ENCODE measurements at regions not wholly inside any gene's neighbourhood (a gene's known extent, or its start where the extent isn't known, plus 50 kb on each side); places are given as distances from the start of the nearest gene placed in this dataset.

GRCh38 chr13:22114630-22115311, 443.9 kb downstream of the FGF9 start:
- H3K9me3 ChIP-seq: no peaks in the 10 kb centered on the region
- H3K27ac ChIP-seq: no peak overlapping the region
- TF ChIP-seq, protein P1, sequence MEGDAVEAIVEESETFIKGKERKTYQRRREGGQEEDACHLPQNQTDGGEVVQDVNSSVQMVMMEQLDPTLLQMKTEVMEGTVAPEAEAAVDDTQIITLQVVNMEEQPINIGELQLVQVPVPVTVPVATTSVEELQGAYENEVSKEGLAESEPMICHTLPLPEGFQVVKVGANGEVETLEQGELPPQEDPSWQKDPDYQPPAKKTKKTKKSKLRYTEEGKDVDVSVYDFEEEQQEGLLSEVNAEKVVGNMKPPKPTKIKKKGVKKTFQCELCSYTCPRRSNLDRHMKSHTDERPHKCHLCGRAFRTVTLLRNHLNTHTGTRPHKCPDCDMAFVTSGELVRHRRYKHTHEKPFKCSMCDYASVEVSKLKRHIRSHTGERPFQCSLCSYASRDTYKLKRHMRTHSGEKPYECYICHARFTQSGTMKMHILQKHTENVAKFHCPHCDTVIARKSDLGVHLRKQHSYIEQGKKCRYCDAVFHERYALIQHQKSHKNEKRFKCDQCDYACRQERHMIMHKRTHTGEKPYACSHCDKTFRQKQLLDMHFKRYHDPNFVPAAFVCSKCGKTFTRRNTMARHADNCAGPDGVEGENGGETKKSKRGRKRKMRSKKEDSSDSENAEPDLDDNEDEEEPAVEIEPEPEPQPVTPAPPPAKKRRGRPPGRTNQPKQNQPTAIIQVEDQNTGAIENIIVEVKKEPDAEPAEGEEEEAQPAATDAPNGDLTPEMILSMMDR (IDR thresholded peaks at IDR 0.05): no peak
- H3K4me1 ChIP-seq: no peaks in the 10 kb centered on the region
- no peak for DNase-seq (ENCODE audit: low spot score)
- H3K36me3 ChIP-seq: no peaks in the 10 kb centered on the region
- H3K4me3 ChIP-seq: no peak overlapping the region
- H3K27me3 ChIP-seq: no peaks in the 10 kb centered on the region

DNA sequence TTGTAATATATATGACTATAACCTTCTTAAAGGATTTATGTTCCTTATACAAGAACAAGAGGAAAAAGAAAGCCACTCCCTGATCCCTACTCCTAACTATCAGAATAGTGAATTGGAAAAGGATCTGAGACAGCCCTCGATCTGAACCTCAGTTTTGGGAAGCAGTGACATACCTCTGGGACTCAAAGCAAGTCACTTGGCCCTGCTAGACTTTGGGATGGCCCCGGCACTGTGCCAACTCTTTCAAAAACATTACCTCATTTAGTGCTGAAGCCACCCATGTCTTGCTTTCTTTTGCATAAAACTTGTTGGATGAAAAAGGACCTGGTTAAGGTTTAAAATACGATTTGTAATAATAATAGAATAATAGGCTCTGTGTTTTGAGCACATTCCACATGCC, 447.3 kb downstream of the FGF9 start:
- Histone ChIP-seq H3K4me1 (no peaks in the 10 kb centered on the region), H3K4me3 (no peak overlapping the region), H3K27me3 (no peaks in the 10 kb centered on the region), H3K36me3 (no peaks in the 10 kb centered on the region), H3K27ac (no peak overlapping the region), H3K9me3 (no peaks in the 10 kb centered on the region)
- TF ChIP-seq, protein P1 (IDR thresholded peaks at IDR 0.05): no peak
- DNase-seq (ENCODE audit: low spot score): no peak

- H3K4me1 ChIP-seq: no peaks in the 10 kb centered on the region
- TF ChIP-seq, protein P1 (IDR thresholded peaks at IDR 0.05): no peak
- H3K36me3 ChIP-seq: no peaks in the 10 kb centered on the region
- no peak overlapping the region for H3K4me3 ChIP-seq
- no peaks in the 10 kb centered on the region for H3K27me3 ChIP-seq
- H3K9me3 ChIP-seq: no peaks in the 10 kb centered on the region
- no peak overlapping the region for H3K27ac ChIP-seq
- DNase-seq (ENCODE audit: low spot score): no peak
Measured at GRCh38 chr13:22120646-22121045, 449.8 kb downstream of the FGF9 start.

DNA sequence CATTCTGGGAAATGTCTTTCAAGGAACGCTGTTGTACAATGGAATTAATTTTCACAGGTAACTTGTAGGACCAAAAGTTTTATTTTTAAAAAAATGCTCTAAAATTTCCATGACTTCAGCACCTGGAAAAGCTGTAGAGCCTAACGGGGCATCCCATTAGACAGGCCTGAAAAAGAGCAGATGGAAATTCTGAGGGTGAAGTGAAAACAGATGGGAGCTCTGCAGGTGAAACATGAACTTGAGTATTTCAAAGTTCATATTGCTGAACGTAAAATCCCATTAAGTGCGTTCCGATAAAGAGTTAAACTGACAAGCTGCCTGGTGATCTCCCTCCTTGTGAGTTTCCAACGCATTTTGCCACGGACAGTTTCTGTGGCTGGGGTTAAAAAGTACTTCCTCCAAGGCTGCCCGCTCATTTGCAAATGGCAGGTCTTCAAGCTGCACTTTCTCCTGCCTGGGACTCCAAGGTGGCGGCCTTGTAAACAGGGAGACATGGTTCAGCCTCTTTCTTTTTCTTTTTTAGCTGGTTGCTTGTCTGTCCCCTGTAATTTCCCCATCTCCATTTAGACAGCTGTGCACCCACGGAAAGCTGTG, 450.4 kb downstream of the FGF9 start:
- no peak for DNase-seq (ENCODE audit: low spot score)
- Histone ChIP-seq H3K27me3 (no peaks in the 10 kb centered on the region), H3K36me3 (no peaks in the 10 kb centered on the region), H3K27ac (no peak overlapping the region), H3K4me3 (no peak overlapping the region), H3K4me1 (no peaks in the 10 kb centered on the region), H3K9me3 (no peaks in the 10 kb centered on the region)
- TF ChIP-seq, protein P1 (IDR thresholded peaks at IDR 0.05): no peak

- DNase-seq (ENCODE audit: low spot score): no peak
Measured at GRCh38 chr13:22126433-22127021, 455.7 kb downstream of the FGF9 start.

More at GRCh38 chr13:22126433-22127021, 455.7 kb downstream of the FGF9 start:
- H3K4me3 ChIP-seq: no peak overlapping the region
- no peaks in the 10 kb centered on the region for H3K4me1 ChIP-seq
- H3K27me3 ChIP-seq: no peaks in the 10 kb centered on the region
- TF ChIP-seq, protein P1 (IDR thresholded peaks at IDR 0.05): no peak
- H3K36me3 ChIP-seq: no peaks in the 10 kb centered on the region
- no peak overlapping the region for H3K27ac ChIP-seq
- H3K9me3 ChIP-seq: no peaks in the 10 kb centered on the region

Measured in right atrium auricular region (tissue), 2 donors.